Peyer's patch (tissue), 4 donors: ENCODE measurements at regions not wholly inside any gene's neighbourhood (a gene's known extent, or its start where the extent isn't known, plus 50 kb on each side); places are given as distances from the start of the nearest gene placed in this dataset.

Source experiments
- DNase-seq, 3 donors: peaks; one replicate each; pipeline ENCODE4 v3.0.0-alpha.2; 2017 to 2019
- H3K27ac ChIP-seq, 4 donors: fragments of 200-600 bp; sonication (generic); one replicate each; pipeline ENCODE4 v1.5.1; 2016 to 2019
- H3K27me3 ChIP-seq, 2 donors: fragments of 200-600 bp; sonication (generic); one replicate each; pipeline ENCODE4 v1.5.1; 2019
- H3K36me3 ChIP-seq, 3 donors: fragments of 200-600 bp; sonication (generic); one replicate each; pipeline ENCODE4 v1.5.1; 2016 to 2019
- H3K4me1 ChIP-seq, 4 donors: fragments of 200-600 bp; sonication (generic); one replicate each; pipeline ENCODE4 v1.5.1; 2016 to 2019
- H3K4me3 ChIP-seq, 4 donors: fragments of 200-600 bp; sonication (generic); 1 replicate in 3 of 4; 2 replicates in 1 of 4; pipeline ENCODE4 v1.5.1; 2016 to 2019; ENCODE audit warnings: mild to moderate bottlenecking in 1 of 4
- H3K9me3 ChIP-seq, 4 donors: fragments of 200-600 bp; sonication (generic); one replicate each; pipeline ENCODE4 v1.5.1; 2016 to 2019; ENCODE audit warnings: mild to moderate bottlenecking in 1 of 4
- CTCF ChIP-seq, 6 experiments: fragments of 450-650 bp in 4 of 6; fragments of 200-600 bp in 2 of 6; sonication (generic) in 1 of 6; IDR thresholded peaks; one replicate each; pipeline ENCODE4 v1.5.1; 2017 to 2019; ENCODE audit warnings: antibody characterized with exemption in 6 of 6, mild to moderate bottlenecking in 3 of 6, moderate library complexity in 1 of 6
- POLR2A ChIP-seq, 2 donors: fragments of 450-650 bp; IDR thresholded peaks; one replicate each; pipeline ENCODE4 v1.5.1; 2017; ENCODE audit warnings: antibody characterized with exemption in 2 of 2, mild to moderate bottlenecking in 2 of 2, moderate library complexity in 2 of 2

- Histone ChIP-seq H3K9me3 (no peaks in the 10 kb centered on the region), H3K4me1 (peaks cover 0 to 19% (median 9%) of the 10 kb centered on the region in 4 donors), H3K36me3 (no peaks in the 10 kb centered on the region), H3K4me3 (no peak overlapping the region), H3K27ac (no peak overlapping the region), H3K27me3 (no peaks in the 10 kb centered on the region)
- TF ChIP-seq CTCF (IDR thresholded peaks at IDR 0.05) (no peak), POLR2A (IDR thresholded peaks at IDR 0.05) (no peak)
- no peak for DNase-seq
Observed at GRCh38 chr4:140246216-140246615, 92.2 kb upstream of the MAML3 start.

- Histone ChIP-seq H3K4me1 (peaks cover 0 to 19% (median 9%) of the 10 kb centered on the region in 4 donors), H3K27ac (peak overlapping the region in 1 of 4 donors; percentile 81), H3K9me3 (no peaks in the 10 kb centered on the region), H3K4me3 (no peak overlapping the region), H3K27me3 (no peaks in the 10 kb centered on the region), H3K36me3 (no peaks in the 10 kb centered on the region)
- DNase-seq = no peak
- TF ChIP-seq CTCF (IDR thresholded peaks at IDR 0.05) (no peak), POLR2A (IDR thresholded peaks at IDR 0.05) (no peak)
Observed at GRCh38 chr4:140244328-140244727, 90.3 kb upstream of the MAML3 start.

- DNase-seq = peak; percentile 32 to 82 (median 76)
- Histone ChIP-seq H3K4me1 (peaks cover 0 to 28% (median 9%) of the 10 kb centered on the region in 4 donors), H3K4me3 (peak overlapping the region in 1 of 4 donors; percentile 9), H3K9me3 (no peaks in the 10 kb centered on the region), H3K27me3 (no peaks in the 10 kb centered on the region), H3K36me3 (no peaks in the 10 kb centered on the region), H3K27ac (peak overlapping the region; percentile 18 to 81 (median 52))
- peak in 1 of 6 experiments; percentile 1 for TF ChIP-seq CTCF (IDR thresholded peaks at IDR 0.05)
- peak; percentile 51 to 75 for TF ChIP-seq POLR2A (IDR thresholded peaks at IDR 0.05)
Observed at GRCh38 chr4:140243278-140243753, 89.3 kb upstream of the MAML3 start.

GRCh38 chr4:140242357-140243277, 88.6 kb upstream of the MAML3 start:
- Histone ChIP-seq H3K4me1 (peaks cover 0 to 35% (median 9%) of the 10 kb centered on the region in 4 donors), H3K9me3 (no peaks in the 10 kb centered on the region), H3K4me3 (peak overlapping the region in 1 of 4 donors; percentile 9), H3K36me3 (no peaks in the 10 kb centered on the region), H3K27ac (peak overlapping the region; percentile 18 to 81 (median 52)), H3K27me3 (no peaks in the 10 kb centered on the region)
- TF ChIP-seq POLR2A (IDR thresholded peaks at IDR 0.05) = no peak
- TF ChIP-seq CTCF (IDR thresholded peaks at IDR 0.05) = no peak
- peak in 2 of 3 donors; percentile 62 to 74 for DNase-seq

- Histone ChIP-seq H3K9me3 (no peaks in the 10 kb centered on the region), H3K4me1 (peaks cover 0 to 45% (median 12%) of the 10 kb centered on the region in 4 donors), H3K27me3 (no peaks in the 10 kb centered on the region), H3K4me3 (no peak overlapping the region), H3K27ac (no peak overlapping the region), H3K36me3 (no peaks in the 10 kb centered on the region)
- TF ChIP-seq CTCF (IDR thresholded peaks at IDR 0.05) = no peak
- TF ChIP-seq POLR2A (IDR thresholded peaks at IDR 0.05) = no peak
- DNase-seq = no peak
Observed at GRCh38 chr4:140240237-140240636, 86.3 kb upstream of the MAML3 start.
